GM21786 (cell line): ENCODE measurements at regions not wholly inside any gene's neighbourhood (a gene's known extent, or its start where the extent isn't known, plus 50 kb on each side); places are given as distances from the start of the nearest gene placed in this dataset.
A peak's percentile ranks its signal among the peaks of the same experiment; 100 is the strongest.

Experiments
- ATAC-seq: cut with Tn5 transposase; IDR thresholded peaks from one replicate; pipeline ENCODE4 v1.9.1; 2021; ENCODE audit not compliant: unreplicated experiment

DNA sequence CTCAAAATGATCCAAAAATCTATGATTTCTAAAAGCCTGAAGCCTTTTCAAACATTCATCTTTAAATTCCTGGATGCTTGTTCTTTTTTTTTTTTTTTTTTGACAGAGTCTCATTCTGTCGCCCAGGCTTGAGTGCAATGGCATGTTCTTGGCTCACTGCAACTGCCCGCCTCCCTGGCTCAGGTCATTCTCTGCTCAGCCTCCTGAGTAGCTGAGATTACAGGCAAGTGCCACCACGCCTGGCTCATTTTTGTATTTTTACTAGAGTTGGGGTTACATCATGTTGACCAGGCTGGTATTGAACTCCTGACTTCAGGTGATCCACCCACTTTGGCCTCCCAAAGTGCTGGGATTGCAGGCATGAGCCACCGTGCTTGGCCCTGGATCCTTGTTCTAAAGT is 649.5 kb downstream of the XIRP2 start:
- ATAC-seq: no peak

DNA sequence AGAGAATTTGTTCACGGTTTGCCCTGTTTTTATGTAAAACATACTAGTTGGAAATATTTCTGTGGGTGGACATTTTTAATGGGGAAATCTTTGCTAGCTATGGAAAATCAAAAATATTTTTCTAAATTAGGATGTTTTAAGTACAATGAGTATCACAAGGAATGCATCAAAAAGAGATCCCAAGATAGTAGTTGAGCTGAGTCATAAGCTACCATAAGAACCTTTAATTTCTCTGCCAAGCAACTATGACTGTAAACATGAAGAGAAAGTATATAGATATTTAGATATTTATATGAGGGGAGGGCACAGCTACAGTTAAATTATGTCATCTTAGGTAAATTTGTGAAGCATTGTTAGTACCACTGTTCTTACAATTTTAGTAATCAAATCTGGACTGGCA is 646.2 kb downstream of the XIRP2 start:
- ATAC-seq: no peak

- no peak for ATAC-seq
Observed at GRCh38 chr2:167524786-167525185, 636.5 kb downstream of the XIRP2 start.

- ATAC-seq: no peak
Observed at GRCh38 chr2:167510071-167510759, 621.9 kb downstream of the XIRP2 start.

- no peak for ATAC-seq
Observed at GRCh38 chr2:167509586-167509985, 621.3 kb downstream of the XIRP2 start.

- ATAC-seq: no peak
Observed at GRCh38 chr2:167508709-167509108, 620.4 kb downstream of the XIRP2 start.

DNA sequence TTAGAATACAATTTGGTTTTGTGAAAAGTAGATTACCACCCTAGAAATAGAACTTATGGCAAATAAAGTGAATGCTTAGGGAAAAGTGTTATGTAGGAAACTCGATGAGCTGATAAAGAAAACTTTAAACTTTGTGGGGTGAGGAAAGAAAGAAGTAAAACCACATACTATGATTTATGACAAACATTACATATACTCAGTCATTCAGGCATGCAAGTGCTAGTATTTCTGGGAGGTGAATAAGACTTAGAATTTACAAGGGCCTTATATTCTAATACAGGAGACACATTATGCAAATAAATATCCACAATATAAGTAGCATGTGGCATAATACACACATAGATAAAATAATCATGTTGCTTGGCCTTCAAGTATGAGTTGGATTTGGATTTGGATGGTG is 618.1 kb downstream of the XIRP2 start:
- ATAC-seq: no peak

- ATAC-seq: no peak
Observed at GRCh38 chr2:167504695-167505094, 616.4 kb downstream of the XIRP2 start.

DNA sequence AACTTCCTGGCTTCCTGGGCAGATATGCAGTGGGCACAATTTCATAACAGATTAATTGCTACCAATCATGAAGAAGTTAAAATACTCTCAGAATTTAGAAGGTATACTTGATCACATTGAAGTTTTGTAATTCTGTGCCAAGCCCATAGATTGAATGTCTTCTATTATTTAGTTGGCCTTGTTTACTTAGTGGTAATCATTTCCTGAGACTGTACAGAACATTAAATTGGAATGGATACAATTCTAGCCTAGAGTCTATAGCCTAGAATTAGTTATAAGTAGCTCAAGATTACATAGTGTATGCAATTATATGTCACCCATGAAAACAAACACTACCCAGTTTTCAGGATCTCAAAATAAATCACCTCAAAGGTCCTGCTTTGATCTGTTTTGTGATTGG is 615.8 kb downstream of the XIRP2 start:
- ATAC-seq: no peak

DNA sequence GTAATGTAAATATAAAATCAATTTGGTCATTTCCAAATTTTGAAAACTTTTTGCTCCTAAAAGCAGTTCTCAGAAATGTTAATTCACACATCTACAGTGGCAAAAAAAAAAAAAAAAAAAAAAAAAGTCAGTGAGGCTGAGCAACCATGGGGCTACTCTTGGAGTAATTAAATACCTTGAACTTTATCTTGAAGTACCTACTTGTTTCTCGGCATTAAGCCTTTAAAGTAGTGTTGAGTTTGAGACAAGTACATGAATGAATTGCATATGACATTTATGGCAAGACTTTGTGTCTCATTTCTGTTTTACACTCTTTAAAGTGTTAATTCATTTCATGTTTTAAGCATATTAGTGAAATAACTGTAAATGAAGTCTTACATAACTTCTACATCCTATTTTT is 613.3 kb downstream of the XIRP2 start:
- no peak for ATAC-seq

DNA sequence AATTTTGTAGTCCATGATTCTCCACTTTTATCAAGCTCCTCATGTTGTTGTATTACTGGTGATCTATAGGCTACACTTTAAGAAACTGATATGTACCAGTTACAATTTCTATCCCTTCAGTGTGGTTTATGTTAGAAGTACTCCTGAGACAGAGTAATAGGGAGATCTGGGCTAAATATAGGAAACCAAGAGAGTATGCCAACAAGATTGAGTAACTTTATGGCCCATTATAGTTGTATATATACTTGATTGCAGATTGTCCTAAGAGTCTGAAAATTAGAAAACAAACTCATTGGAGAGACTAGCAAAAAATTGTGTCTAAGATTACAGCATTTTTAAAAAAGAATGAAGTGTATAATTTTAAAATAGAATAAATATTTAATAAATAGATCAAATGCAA is 605.6 kb downstream of the XIRP2 start:
- no peak for ATAC-seq

- no peak for ATAC-seq
Observed at GRCh38 chr2:167492486-167492885, 604.2 kb downstream of the XIRP2 start.

GRCh38 chr2:167491788-167492187 is 603.5 kb downstream of the XIRP2 start:
- ATAC-seq: no peak

- no peak for ATAC-seq
Observed at GRCh38 chr2:167490455-167490854, 602.2 kb downstream of the XIRP2 start.

- no peak for ATAC-seq
Observed at GRCh38 chr2:167489325-167489724, 601.0 kb downstream of the XIRP2 start.

GRCh38 chr2:167487728-167488127 is 599.4 kb downstream of the XIRP2 start:
- ATAC-seq: no peak

DNA sequence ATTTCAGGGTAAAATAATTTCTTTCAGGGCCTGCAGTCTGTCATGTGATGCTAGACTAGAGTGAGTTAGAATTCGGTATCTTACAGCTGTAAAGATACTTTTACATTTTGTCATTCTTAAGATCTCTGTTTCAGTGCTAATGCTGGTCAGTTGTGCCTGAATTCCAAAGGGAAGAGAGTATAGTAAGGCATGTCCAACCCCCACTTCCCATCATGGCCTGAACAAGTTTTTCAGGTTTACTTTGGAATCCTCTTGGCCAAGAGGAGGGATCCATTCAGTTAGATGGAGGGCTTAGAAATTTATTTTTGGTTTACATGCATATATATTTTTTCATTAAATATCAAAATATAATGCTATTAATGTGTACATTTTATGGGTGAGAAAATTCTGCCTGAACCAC is 596.6 kb downstream of the XIRP2 start:
- no peak for ATAC-seq

DNA sequence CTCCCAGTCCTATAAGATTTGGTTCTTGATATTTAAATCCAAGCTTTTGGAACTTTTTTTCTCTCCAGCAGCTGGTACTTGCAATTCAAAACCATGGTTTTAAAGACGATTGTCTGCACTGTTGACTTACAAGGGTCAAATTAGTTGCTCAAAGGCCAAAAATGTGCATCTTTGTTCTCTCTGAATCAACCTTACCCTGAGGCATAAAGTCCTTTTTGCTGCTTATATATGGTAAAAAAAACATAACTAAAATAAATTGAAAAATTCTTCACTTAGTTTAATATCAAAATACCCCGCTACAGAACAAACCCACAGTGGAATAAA is 592.7 kb downstream of the XIRP2 start:
- no peak for ATAC-seq

DNA sequence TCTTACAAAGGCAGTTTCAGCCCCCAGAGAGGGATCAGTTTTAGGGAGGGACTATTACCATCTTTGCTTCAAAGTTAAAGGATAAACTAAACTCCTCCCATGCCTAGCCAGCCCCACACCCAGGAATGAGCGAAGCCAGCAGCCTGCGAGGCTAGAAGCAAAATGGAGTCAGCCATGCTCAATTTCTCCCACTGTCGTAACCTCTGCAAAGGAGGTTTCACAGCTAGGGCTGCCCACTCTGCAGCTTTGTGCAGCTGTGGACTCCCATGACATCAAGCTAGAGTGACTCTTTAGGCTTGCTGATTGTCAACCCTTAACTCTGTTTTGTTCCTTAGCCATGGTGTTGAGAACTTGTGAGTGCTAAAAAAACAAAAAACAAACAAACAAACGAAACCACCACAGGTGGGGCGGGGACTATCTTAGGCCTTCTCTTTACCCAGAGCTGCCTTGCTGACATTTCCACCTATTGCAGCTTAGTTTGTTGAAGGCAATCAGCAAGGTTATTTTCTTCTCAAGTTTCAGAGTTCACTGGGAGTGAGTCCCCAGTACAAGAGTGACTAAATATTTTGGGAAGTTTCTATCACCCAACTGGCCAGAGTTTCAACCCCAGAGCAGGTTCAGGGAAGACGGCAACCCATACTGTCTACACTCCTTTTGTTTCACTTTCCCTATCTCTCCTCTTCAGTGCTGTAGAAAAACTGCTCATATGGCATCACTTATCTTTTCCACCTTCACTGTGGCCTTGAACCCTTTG is 592.1 kb downstream of the XIRP2 start:
- no peak for ATAC-seq

DNA sequence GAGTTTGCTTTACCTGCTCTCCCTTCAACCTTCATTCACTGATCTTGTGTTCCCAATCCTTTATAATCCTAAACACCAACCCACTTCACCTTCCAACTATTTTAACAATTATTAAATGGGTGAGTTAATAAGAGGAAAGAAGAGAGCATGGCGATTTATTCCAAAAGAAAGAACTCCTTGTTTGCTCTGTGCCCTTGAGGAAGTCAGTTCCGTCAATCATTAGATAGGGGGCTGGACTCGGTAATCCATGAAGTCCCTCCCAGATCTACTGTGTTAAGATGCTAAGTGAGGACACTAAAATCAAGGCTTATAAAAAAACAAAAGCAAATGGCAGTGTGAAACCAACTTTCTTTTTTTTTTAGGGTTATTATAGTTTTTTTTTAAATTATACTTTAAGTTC is 589.9 kb downstream of the XIRP2 start:
- no peak for ATAC-seq

DNA sequence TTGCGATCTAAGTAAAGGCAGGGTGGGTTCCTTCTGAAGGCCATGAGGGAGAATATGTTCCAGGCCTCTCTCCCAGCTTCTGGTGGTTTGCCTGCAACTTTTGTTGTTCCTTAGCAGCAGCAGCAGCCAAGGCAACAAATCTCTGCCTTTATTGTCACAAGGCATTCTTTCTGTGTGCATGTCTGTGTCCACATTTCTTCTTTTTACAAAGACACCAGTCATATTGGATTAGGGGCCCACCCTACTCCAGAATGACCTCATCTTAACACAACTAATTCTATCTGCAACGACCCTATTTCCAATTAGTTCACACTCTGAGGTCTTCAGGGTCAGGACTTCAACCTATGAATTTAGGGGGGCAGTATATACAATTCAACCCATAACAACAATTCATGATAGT is 587.5 kb downstream of the XIRP2 start:
- no peak for ATAC-seq

DNA sequence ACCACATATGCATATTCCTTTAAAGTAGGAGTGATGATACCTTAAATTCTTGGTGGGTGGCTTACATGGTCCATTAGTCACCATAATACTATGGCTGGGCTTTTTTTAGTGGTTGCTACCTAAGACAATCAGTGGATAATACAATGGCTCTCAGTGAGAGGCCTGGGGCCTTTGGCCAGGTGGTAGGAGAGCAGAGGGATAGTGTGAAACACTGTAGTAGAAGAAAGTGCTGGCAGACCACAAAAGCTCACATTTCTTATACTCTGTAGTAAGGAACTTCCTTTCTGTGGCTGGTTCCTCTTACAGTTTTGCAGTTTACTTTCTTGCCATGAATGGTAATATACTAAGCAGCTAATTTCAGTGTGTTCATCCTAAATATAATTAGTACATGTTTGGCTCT is 583.5 kb downstream of the XIRP2 start:
- peak; percentile 63 for ATAC-seq

GRCh38 chr2:167471332-167471731 is 583.1 kb downstream of the XIRP2 start:
- ATAC-seq: peak; percentile 45
